Liver (tissue), 8 donors: ENCODE measurements at regions not wholly inside any gene's neighbourhood (a gene's known extent, or its start where the extent isn't known, plus 50 kb on each side); places are given as distances from the start of the nearest gene placed in this dataset.

Experiments used
- DNase-seq: peaks from one replicate; pipeline ENCODE4 v3.0.0-alpha.2; 2017; ENCODE audit warnings: low spot score
- H3K27ac ChIP-seq, 2 donors: one replicate each; pipeline ENCODE4 v1.7.0; 2013; ENCODE audit warnings: inconsistent platforms in 2 of 2, low read length in 2 of 2, control low read depth in 1 of 2, low read depth in 1 of 2, mild to moderate bottlenecking in 1 of 2
- H3K27me3 ChIP-seq, 4 donors: one replicate each; pipeline versions ENCODE4 v1.6.1 to v1.7.0; 2013; ENCODE audit warnings: low read length in 3 of 4, inconsistent platforms in 1 of 4, mild to moderate bottlenecking in 1 of 4, moderate library complexity in 1 of 4; ENCODE audit not compliant: control insufficient read depth in 4 of 4, insufficient read depth in 4 of 4
- H3K36me3 ChIP-seq, 4 donors: one replicate each; pipeline versions ENCODE4 v1.6.1 to v1.7.0; 2013; ENCODE audit warnings: low read length in 3 of 4, mild to moderate bottlenecking in 3 of 4, low read depth in 1 of 4, moderate library complexity in 1 of 4; ENCODE audit not compliant: control insufficient read depth in 4 of 4, insufficient read depth in 3 of 4
- H3K4me1 ChIP-seq, 4 donors: one replicate each; pipeline versions ENCODE4 v1.6.1 to v1.7.0; 2013; ENCODE audit warnings: low read length in 3 of 4, mild to moderate bottlenecking in 3 of 4, moderate library complexity in 1 of 4; ENCODE audit not compliant: control insufficient read depth in 4 of 4, insufficient read depth in 4 of 4
- H3K4me3 ChIP-seq, 3 donors: one replicate each; pipeline versions ENCODE4 v1.6.1 to v1.7.0; 2013; ENCODE audit warnings: low read length in 3 of 3, control low read depth in 1 of 3, low read depth in 1 of 3, mild to moderate bottlenecking in 1 of 3
- H3K9ac ChIP-seq, 2 donors: one replicate each; pipeline ENCODE4 v1.7.0; 2013; ENCODE audit warnings: low read length in 2 of 2, mild to moderate bottlenecking in 2 of 2, moderate library complexity in 2 of 2, control low read depth in 1 of 2, low read depth in 1 of 2
- H3K9me3 ChIP-seq, 4 donors: one replicate each; pipeline versions ENCODE4 v1.6.1 to v1.7.0; 2013; ENCODE audit warnings: low read length in 3 of 4; ENCODE audit not compliant: control insufficient read depth in 4 of 4
- CTCF ChIP-seq: fragments of 150-350 bp; IDR thresholded peaks from 2 replicates; pipeline ENCODE4 v1.5.1; 2017; ENCODE audit warnings: improper control_type of control experiment, low read depth, low read length; ENCODE audit not compliant: missing input control
- FOXA1 ChIP-seq: IDR thresholded peaks from 2 replicates; pipeline ENCODE4 v1.6.1; 2016; ENCODE audit warnings: antibody characterized with exemption
- FOXA2 ChIP-seq: IDR thresholded peaks from 2 replicates; pipeline ENCODE4 v1.6.1; 2016; ENCODE audit warnings: antibody characterized with exemption
- GABPA ChIP-seq, 2 donors: IDR thresholded peaks in 1 of 2; conservative IDR thresholded peaks in 1 of 2; 2 replicates each; pipeline ENCODE4 v1.6.1; 2016; ENCODE audit warnings: antibody characterized with exemption in 2 of 2, mild to moderate bottlenecking in 1 of 2, moderate library complexity in 1 of 2
- HNF4A ChIP-seq, 2 donors: conservative IDR thresholded peaks; 2 replicates each; pipeline ENCODE4 v1.6.1; 2016; ENCODE audit warnings: antibody characterized with exemption in 2 of 2, mild to moderate bottlenecking in 2 of 2
- HNF4G ChIP-seq: IDR thresholded peaks from 2 replicates; pipeline ENCODE4 v1.6.1; 2016; ENCODE audit warnings: antibody characterized with exemption
- JUND ChIP-seq, 2 donors: IDR thresholded peaks; 2 replicates each; pipeline ENCODE4 v1.6.1; 2016; ENCODE audit warnings: antibody characterized with exemption in 2 of 2
- NR2F2 ChIP-seq: IDR thresholded peaks from 2 replicates; pipeline ENCODE4 v1.6.1; 2016; ENCODE audit warnings: antibody characterized with exemption
- RAD21 ChIP-seq, 2 donors: IDR thresholded peaks; 2 replicates each; pipeline ENCODE4 v1.6.1; 2016; ENCODE audit warnings: antibody characterized with exemption in 2 of 2, mild to moderate bottlenecking in 2 of 2
- RXRA ChIP-seq, 2 donors: IDR thresholded peaks; 2 replicates each; pipeline ENCODE4 v1.6.1; 2017 to 2018; ENCODE audit warnings: antibody characterized with exemption in 2 of 2, mild to moderate bottlenecking in 1 of 2
- SP1 ChIP-seq: IDR thresholded peaks from 2 replicates; pipeline ENCODE4 v1.6.1; 2018; ENCODE audit warnings: antibody characterized with exemption, mild to moderate bottlenecking
- TAF1 ChIP-seq: conservative IDR thresholded peaks from 2 replicates; pipeline ENCODE4 v1.6.1; 2016; ENCODE audit warnings: antibody characterized with exemption, mild to moderate bottlenecking
- YY1 ChIP-seq: IDR thresholded peaks from 2 replicates; pipeline ENCODE4 v1.6.1; 2016; ENCODE audit warnings: antibody characterized with exemption, mild to moderate bottlenecking
- ZBTB33 ChIP-seq: IDR thresholded peaks from 2 replicates; pipeline ENCODE4 v1.6.1; 2016; ENCODE audit warnings: antibody characterized with exemption
- WGBS: extraction: QIAGEN DNeasy Blood & Tissue Kit; methylation state at CpG from one replicate; pipeline ENCODE4 v1.1.7; 2013; 5-methylcytosine and 5-hydroxymethylcytosine counted together
- TF ChIP-seq, protein P1 (sequence below): IDR thresholded peaks from 2 replicates; pipeline ENCODE4 v1.6.1; 2016; ENCODE audit warnings: antibody characterized with exemption
- TF ChIP-seq, protein P2 (sequence below): IDR thresholded peaks from 2 replicates; pipeline ENCODE4 v1.6.1; 2016; ENCODE audit warnings: antibody characterized with exemption, mild to moderate bottlenecking
- donor health status: healthy.
- donor health status: healthy.
- donor health status: healthy.
- donor health status: healthy.
- donor health status: healthy.

DNA sequence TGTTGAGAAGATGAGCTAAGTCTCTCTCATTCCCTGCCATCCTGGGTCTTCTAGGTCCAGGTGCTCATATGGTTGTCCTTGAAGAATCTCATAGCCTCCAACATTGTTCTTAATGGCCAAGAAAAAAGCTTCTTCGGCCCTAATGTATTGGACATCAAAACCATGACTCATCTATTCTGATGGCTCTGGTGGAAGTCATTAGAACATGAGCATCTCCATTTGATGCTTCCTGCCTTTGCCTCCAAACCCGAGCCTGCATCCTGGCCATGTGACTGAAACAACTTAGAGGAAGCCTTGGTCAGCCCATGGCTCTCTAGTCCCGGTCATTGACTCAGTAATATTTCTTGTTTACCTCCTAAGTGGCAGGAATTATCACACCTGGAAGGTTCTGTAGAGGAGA lies 264.1 kb upstream of the FZD8 start:
- DNase-seq, result no peak
- 81% methylated on average over 3 of the region's 3 CpGs for WGBS
- TF ChIP-seq YY1 (no peak), FOXA1 (no peak), SP1 (no peak), HNF4A (conservative IDR thresholded peaks at IDR 0.05) (no peak), RAD21 (IDR thresholded peaks at IDR 0.05) (no peak)
- H3K27ac ChIP-seq, result no peak overlapping the region
- no peak overlapping the region for H3K4me3 ChIP-seq
- peaks cover 0 to 2% (median 0%) of the 10 kb centered on the region in 4 donors for H3K27me3 ChIP-seq
- H3K9ac ChIP-seq, result no peak overlapping the region
- no peaks in the 10 kb centered on the region for H3K4me1 ChIP-seq
- H3K36me3 ChIP-seq, result no peaks in the 10 kb centered on the region
- peaks cover 0 to 2% (median 0%) of the 10 kb centered on the region in 4 donors for H3K9me3 ChIP-seq

DNA sequence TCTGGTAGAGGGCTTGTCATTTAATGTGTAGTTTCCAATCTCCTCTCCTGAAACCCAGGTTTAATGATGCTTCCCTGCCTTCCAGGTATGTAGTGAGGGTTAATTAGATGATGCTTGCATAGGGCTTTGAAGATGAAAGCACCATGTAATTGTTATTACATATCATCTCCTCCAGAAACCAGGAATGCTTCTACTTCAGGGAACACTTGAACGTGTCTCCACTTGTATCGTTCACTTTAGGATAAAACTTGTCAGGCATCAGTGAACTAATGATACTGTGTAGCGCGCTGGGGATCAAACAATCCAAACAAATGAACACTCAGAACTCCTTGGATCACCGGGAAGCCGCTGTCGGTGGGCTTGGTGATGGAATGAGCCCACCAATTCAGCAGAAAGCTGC lies 260.9 kb upstream of the FZD8 start:
- Histone ChIP-seq H3K36me3 (no peaks in the 10 kb centered on the region), H3K9me3 (peaks cover 0 to 2% (median 0%) of the 10 kb centered on the region in 4 donors), H3K27ac (no peak overlapping the region), H3K4me1 (no peaks in the 10 kb centered on the region), H3K9ac (no peak overlapping the region), H3K27me3 (no peaks in the 10 kb centered on the region), H3K4me3 (no peak overlapping the region)
- WGBS, result 95% methylated on average over 7 of the region's 7 CpGs
- no peak for DNase-seq
- TF ChIP-seq, protein P1, sequence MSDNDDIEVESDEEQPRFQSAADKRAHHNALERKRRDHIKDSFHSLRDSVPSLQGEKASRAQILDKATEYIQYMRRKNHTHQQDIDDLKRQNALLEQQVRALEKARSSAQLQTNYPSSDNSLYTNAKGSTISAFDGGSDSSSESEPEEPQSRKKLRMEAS, result no peak
- TF ChIP-seq RAD21 (IDR thresholded peaks at IDR 0.05) (no peak), RXRA (IDR thresholded peaks at IDR 0.05) (no peak), TAF1 (no peak), SP1 (no peak), NR2F2 (no peak), FOXA2 (no peak)

GRCh38 chr10:35898716-35899440 lies 256.8 kb upstream of the FZD8 start:
- no peaks in the 10 kb centered on the region for H3K36me3 ChIP-seq
- no peak for TF ChIP-seq JUND (IDR thresholded peaks at IDR 0.05)
- no peak for TF ChIP-seq HNF4A (conservative IDR thresholded peaks at IDR 0.05)
- no peak for TF ChIP-seq ZBTB33
- 81% methylated on average over 18 of the region's 18 CpGs for WGBS
- no peak overlapping the region for H3K9ac ChIP-seq
- no peak for DNase-seq
- H3K9me3 ChIP-seq, result no peaks in the 10 kb centered on the region
- H3K27ac ChIP-seq, result no peak overlapping the region
- H3K4me1 ChIP-seq, result no peaks in the 10 kb centered on the region
- no peaks in the 10 kb centered on the region for H3K27me3 ChIP-seq
- H3K4me3 ChIP-seq, result no peak overlapping the region

GRCh38 chr10:35896001-35896400 lies 253.9 kb upstream of the FZD8 start:
- Histone ChIP-seq H3K9me3 (no peaks in the 10 kb centered on the region), H3K27me3 (no peaks in the 10 kb centered on the region), H3K36me3 (no peaks in the 10 kb centered on the region), H3K4me3 (no peak overlapping the region), H3K4me1 (no peaks in the 10 kb centered on the region), H3K9ac (no peak overlapping the region), H3K27ac (no peak overlapping the region)
- WGBS, result 81% methylated on average over 5 of the region's 5 CpGs
- DNase-seq, result no peak
- TF ChIP-seq GABPA (IDR thresholded peaks at IDR 0.05 in 1 of 2, conservative IDR thresholded peaks at IDR 0.05 in 1 of 2) (no peak), HNF4G (no peak), CTCF (no peak), RXRA (IDR thresholded peaks at IDR 0.05) (no peak), NR2F2 (no peak), JUND (IDR thresholded peaks at IDR 0.05) (no peak), HNF4A (conservative IDR thresholded peaks at IDR 0.05) (no peak), FOXA1 (no peak)
- TF ChIP-seq, protein P2, sequence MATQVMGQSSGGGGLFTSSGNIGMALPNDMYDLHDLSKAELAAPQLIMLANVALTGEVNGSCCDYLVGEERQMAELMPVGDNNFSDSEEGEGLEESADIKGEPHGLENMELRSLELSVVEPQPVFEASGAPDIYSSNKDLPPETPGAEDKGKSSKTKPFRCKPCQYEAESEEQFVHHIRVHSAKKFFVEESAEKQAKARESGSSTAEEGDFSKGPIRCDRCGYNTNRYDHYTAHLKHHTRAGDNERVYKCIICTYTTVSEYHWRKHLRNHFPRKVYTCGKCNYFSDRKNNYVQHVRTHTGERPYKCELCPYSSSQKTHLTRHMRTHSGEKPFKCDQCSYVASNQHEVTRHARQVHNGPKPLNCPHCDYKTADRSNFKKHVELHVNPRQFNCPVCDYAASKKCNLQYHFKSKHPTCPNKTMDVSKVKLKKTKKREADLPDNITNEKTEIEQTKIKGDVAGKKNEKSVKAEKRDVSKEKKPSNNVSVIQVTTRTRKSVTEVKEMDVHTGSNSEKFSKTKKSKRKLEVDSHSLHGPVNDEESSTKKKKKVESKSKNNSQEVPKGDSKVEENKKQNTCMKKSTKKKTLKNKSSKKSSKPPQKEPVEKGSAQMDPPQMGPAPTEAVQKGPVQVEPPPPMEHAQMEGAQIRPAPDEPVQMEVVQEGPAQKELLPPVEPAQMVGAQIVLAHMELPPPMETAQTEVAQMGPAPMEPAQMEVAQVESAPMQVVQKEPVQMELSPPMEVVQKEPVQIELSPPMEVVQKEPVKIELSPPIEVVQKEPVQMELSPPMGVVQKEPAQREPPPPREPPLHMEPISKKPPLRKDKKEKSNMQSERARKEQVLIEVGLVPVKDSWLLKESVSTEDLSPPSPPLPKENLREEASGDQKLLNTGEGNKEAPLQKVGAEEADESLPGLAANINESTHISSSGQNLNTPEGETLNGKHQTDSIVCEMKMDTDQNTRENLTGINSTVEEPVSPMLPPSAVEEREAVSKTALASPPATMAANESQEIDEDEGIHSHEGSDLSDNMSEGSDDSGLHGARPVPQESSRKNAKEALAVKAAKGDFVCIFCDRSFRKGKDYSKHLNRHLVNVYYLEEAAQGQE, result no peak
- TF ChIP-seq, protein P1, result no peak
